OCI-LY1 (cell line): ENCODE measurements at regions not wholly inside any gene's neighbourhood (a gene's known extent, or its start where the extent isn't known, plus 50 kb on each side); places are given as distances from the start of the nearest gene placed in this dataset.

Source experiments
- H2AFZ ChIP-seq: fragments of 200-600 bp; sonication (generic), shearing (Covaris generic); 2 replicates; pipeline ENCODE4 v1.6.0; 2014; ENCODE audit warnings: antibody characterized with exemption, mild to moderate bottlenecking, low read length
- H3F3A ChIP-seq: fragments of 200-600 bp; sonication (generic), shearing (Covaris generic); 2 replicates; pipeline ENCODE4 v1.6.0; 2014; ENCODE audit warnings: mild to moderate bottlenecking, antibody characterized with exemption, low read length, moderate library complexity; ENCODE audit not compliant: insufficient read depth
- H3K27ac ChIP-seq: fragments of 200-600 bp; sonication (generic); 2 replicates; pipeline ENCODE4 v1.5.1; 2014; ENCODE audit warnings: low read length, mixed run types, mild to moderate bottlenecking, low read depth; ENCODE audit not compliant: poor library complexity, severe bottlenecking
- H3K27me3 ChIP-seq: fragments of 200-600 bp; sonication (generic); 2 replicates; pipeline ENCODE4 v1.6.0; 2014; ENCODE audit warnings: antibody characterized with exemption, mild to moderate bottlenecking, low read length, moderate library complexity; ENCODE audit not compliant: insufficient read depth
- H3K36me3 ChIP-seq: fragments of 200-600 bp; sonication (generic); 2 replicates; pipeline ENCODE4 v1.6.1; 2014; ENCODE audit warnings: mild to moderate bottlenecking, antibody characterized with exemption, low read length, moderate library complexity, mixed read lengths; ENCODE audit not compliant: insufficient read depth
- H3K4me1 ChIP-seq: fragments of 200-600 bp; sonication (generic); 2 replicates; pipeline ENCODE4 v1.5.1; 2014; ENCODE audit warnings: mild to moderate bottlenecking, low read length, moderate library complexity; ENCODE audit not compliant: insufficient read depth, severe bottlenecking
- H3K4me2 ChIP-seq: fragments of 200-600 bp; sonication (generic), shearing (Covaris generic); 2 replicates; pipeline ENCODE4 v1.6.1; 2014; ENCODE audit warnings: low read length
- H3K4me3 ChIP-seq: fragments of 200-600 bp; sonication (generic); 2 replicates; pipeline ENCODE4 v1.5.1; 2014; ENCODE audit warnings: low read length, low read depth, mild to moderate bottlenecking, mixed read lengths; ENCODE audit not compliant: poor library complexity, severe bottlenecking
- H3K79me2 ChIP-seq: fragments of 200-600 bp; shearing (Covaris generic); 2 replicates; pipeline ENCODE4 v1.6.1; 2016; ENCODE audit warnings: mixed run types, low read length, mixed read lengths; ENCODE audit not compliant: insufficient read depth
- H3K9ac ChIP-seq: fragments of 200-600 bp; sonication (generic), shearing (Covaris generic); 2 replicates; pipeline ENCODE4 v1.6.1; 2014; ENCODE audit warnings: mild to moderate bottlenecking, low read length, mixed read lengths
- H3K9me2 ChIP-seq: fragments of 200-600 bp; sonication (generic), shearing (Covaris generic); 2 replicates; pipeline ENCODE4 v1.6.1; 2014; ENCODE audit warnings: low read depth, mild to moderate bottlenecking, low read length, mixed read lengths
- H3K9me3 ChIP-seq: fragments of 200-600 bp; shearing (Covaris generic); 2 replicates; pipeline ENCODE4 v1.6.1; 2014; ENCODE audit warnings: low read length, mixed read lengths
- H4K20me1 ChIP-seq: fragments of 200-600 bp; sonication (generic), shearing (Covaris generic); 2 replicates; pipeline ENCODE4 v1.6.0; 2016; ENCODE audit warnings: mild to moderate bottlenecking, low read length; ENCODE audit not compliant: insufficient read depth
- EZH2 ChIP-seq: fragments of 200-600 bp; sonication (generic), shearing (Covaris generic); IDR thresholded peaks from 2 replicates; pipeline ENCODE4 v1.8.0; 2017; ENCODE audit warnings: borderline replicate concordance, mixed run types, mild to moderate bottlenecking, antibody characterized with exemption, low read length, moderate library complexity, mixed read lengths
- TF ChIP-seq, protein P1 (sequence below): fragments of 200-600 bp; sonication (generic), shearing (Covaris generic); IDR thresholded peaks from 2 replicates; pipeline ENCODE4 v1.5.1; 2017; ENCODE audit warnings: mild to moderate bottlenecking, antibody characterized with exemption, low read length, moderate library complexity, mixed read lengths

- Histone ChIP-seq H3K9me2 (no peaks in the 10 kb centered on the region), H3K4me3 (no peak overlapping the region), H3K27ac (no peak overlapping the region), H3K4me2 (no peak overlapping the region), H2AFZ (no peak overlapping the region), H3F3A (no peaks in the 10 kb centered on the region), H3K79me2 (no peaks in the 10 kb centered on the region), H3K4me1 (no peaks in the 10 kb centered on the region), H4K20me1 (no peaks in the 10 kb centered on the region), H3K9me3 (no peaks in the 10 kb centered on the region), H3K27me3 (no peaks in the 10 kb centered on the region), H3K9ac (no peak overlapping the region), H3K36me3 (no peaks in the 10 kb centered on the region)
- no peak for TF ChIP-seq EZH2
- TF ChIP-seq, protein P1, sequence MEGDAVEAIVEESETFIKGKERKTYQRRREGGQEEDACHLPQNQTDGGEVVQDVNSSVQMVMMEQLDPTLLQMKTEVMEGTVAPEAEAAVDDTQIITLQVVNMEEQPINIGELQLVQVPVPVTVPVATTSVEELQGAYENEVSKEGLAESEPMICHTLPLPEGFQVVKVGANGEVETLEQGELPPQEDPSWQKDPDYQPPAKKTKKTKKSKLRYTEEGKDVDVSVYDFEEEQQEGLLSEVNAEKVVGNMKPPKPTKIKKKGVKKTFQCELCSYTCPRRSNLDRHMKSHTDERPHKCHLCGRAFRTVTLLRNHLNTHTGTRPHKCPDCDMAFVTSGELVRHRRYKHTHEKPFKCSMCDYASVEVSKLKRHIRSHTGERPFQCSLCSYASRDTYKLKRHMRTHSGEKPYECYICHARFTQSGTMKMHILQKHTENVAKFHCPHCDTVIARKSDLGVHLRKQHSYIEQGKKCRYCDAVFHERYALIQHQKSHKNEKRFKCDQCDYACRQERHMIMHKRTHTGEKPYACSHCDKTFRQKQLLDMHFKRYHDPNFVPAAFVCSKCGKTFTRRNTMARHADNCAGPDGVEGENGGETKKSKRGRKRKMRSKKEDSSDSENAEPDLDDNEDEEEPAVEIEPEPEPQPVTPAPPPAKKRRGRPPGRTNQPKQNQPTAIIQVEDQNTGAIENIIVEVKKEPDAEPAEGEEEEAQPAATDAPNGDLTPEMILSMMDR = no peak
Measured at GRCh38 chr11:128195756-128196155, 391.6 kb downstream of the ETS1 start.

GRCh38 chr11:128195057-128195751 is 392.2 kb downstream of the ETS1 start:
- Histone ChIP-seq H3K9me2 (no peaks in the 10 kb centered on the region), H3K4me3 (no peak overlapping the region)

DNA sequence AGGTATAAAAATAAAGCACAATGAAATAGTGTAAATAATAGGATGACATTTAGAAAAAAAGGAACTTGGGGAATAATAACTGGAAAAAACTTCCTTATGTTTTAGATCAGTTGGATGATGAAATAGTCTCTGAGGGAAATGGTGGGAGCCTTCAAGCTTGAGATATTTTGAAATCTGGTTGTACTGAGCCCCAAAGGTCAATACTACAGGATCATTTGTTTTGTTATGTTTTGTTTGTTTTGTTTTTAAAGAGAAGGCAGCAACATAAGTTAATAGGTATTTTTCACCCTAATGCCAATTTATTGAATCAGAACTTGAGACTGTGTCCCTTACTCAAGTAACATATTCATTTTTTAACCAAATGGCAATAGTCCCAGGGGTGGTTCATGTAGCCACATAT is 393.1 kb downstream of the ETS1 start:
- Histone ChIP-seq H3K36me3 (no peaks in the 10 kb centered on the region), H3K4me2 (no peak overlapping the region), H3K9me2 (no peaks in the 10 kb centered on the region), H3K9ac (no peak overlapping the region), H3F3A (no peaks in the 10 kb centered on the region), H3K27me3 (no peaks in the 10 kb centered on the region), H3K9me3 (no peaks in the 10 kb centered on the region), H3K4me3 (no peak overlapping the region), H3K4me1 (no peaks in the 10 kb centered on the region), H2AFZ (no peak overlapping the region), H4K20me1 (no peaks in the 10 kb centered on the region), H3K79me2 (no peaks in the 10 kb centered on the region), H3K27ac (no peak overlapping the region)
- TF ChIP-seq, protein P1 = no peak
- TF ChIP-seq EZH2 = no peak

More at GRCh38 chr11:128195057-128195751, 392.2 kb downstream of the ETS1 start:
- Histone ChIP-seq H3K79me2 (no peaks in the 10 kb centered on the region), H3F3A (no peaks in the 10 kb centered on the region), H3K27me3 (no peaks in the 10 kb centered on the region), H3K9me3 (no peaks in the 10 kb centered on the region), H2AFZ (no peak overlapping the region), H3K4me2 (no peak overlapping the region), H3K27ac (no peak overlapping the region), H3K9ac (no peak overlapping the region), H3K36me3 (no peaks in the 10 kb centered on the region), H4K20me1 (no peaks in the 10 kb centered on the region), H3K4me1 (no peaks in the 10 kb centered on the region)
- TF ChIP-seq, protein P1 = no peak
- TF ChIP-seq EZH2 = no peak
